HepG2 (cell line): ENCODE measurements at regions not wholly inside any gene's neighbourhood (a gene's known extent, or its start where the extent isn't known, plus 50 kb on each side); places are given as distances from the start of the nearest gene placed in this dataset.
A peak's percentile ranks its signal among the peaks of the same experiment; 100 is the strongest.

Experiments
- ATAC-seq: fragments of 200-7000 bp; cut with Tn5 transposase; 3 replicates; pipeline ENCODE4 v1.9.1; 2020; ENCODE audit warnings: mild to moderate bottlenecking, moderate library complexity
- BruUV-seq: library from RNA; stranded (reverse); fragments of 400-500 nt; replicated peaks from 2 replicates; lab custom pipeline; 2021; lab: Mats Ljungman, UMichigan
- CTCF ChIA-PET: fragments of 300-600 bp; formaldehyde crosslinking; extraction: SDS; loops from one replicate; lab custom pipeline; 2021; ENCODE audit warnings: low total read pairs, inconsistent platforms, low intra/inter-chr PET ratio; lab: Yijun Ruan, JAX
- POLR2A ChIA-PET: fragments of 350-600 bp; sonication (Branson Sonifier 250); formaldehyde crosslinking; loops from one replicate; lab custom pipeline; 2020; ENCODE audit warnings: antibody characterized with exemption, inconsistent platforms; lab: Yijun Ruan, JAX
- DNase-seq: peaks from one replicate; pipeline ENCODE4 v3.0.0-alpha.2; 2015; ENCODE audit warnings: low spot score
- FAIRE-seq: peaks from 3 replicates; lab custom pipeline; 2011; peaks lifted over from hg19 to GRCh38; lab: Jason Lieb, UNC
- H2AFZ ChIP-seq: one replicate; pipeline ENCODE4 v1.6.1; 2011; ENCODE audit warnings: low read length, inconsistent platforms
- H3K27ac ChIP-seq: fragments of 300-600 bp; 3 replicates; pipeline ENCODE4 v1.8.0; 2011; ENCODE audit warnings: mixed run types, mild to moderate bottlenecking, mixed read lengths, low read length, inconsistent platforms; ENCODE audit not compliant: insufficient read depth; ENCODE audit errors: extremely low read length
- H3K27me3 ChIP-seq, 2 experiments: fragments of 200-600 bp in 1 of 2; 2 replicates in 1 of 2; 3 replicates in 1 of 2; pipeline versions ENCODE4 v1.6.0 to v1.8.0; 2011; ENCODE audit warnings: low read length in 2 of 2, mild to moderate bottlenecking in 2 of 2, moderate library complexity in 2 of 2, inconsistent platforms in 1 of 2; ENCODE audit not compliant: insufficient read depth in 2 of 2, control insufficient read depth in 1 of 2
- H3K36me3 ChIP-seq, 2 experiments: fragments of 200-600 bp in 1 of 2; replicated peaks in 1 of 2; 2 replicates in 1 of 2; 3 replicates in 1 of 2; pipeline versions ENCODE4 v1.5.1 to v1.8.0; 2011; ENCODE audit warnings: low read length in 2 of 2, inconsistent platforms in 1 of 2; ENCODE audit not compliant: insufficient read depth in 2 of 2, control insufficient read depth in 1 of 2
- H3K4me1 ChIP-seq: 2 replicates; pipeline ENCODE4 v1.5.1; 2012; ENCODE audit warnings: low read length, inconsistent platforms; ENCODE audit not compliant: insufficient read depth
- H3K4me2 ChIP-seq: 2 replicates; pipeline ENCODE4 v1.6.0; 2011; ENCODE audit warnings: low read depth, low read length, inconsistent platforms
- H3K4me3 ChIP-seq, 3 experiments: fragments of 200-600 bp in 1 of 3; sonication (generic), shearing (Covaris generic) in 1 of 3; replicated peaks in 1 of 3; 2 replicates each; pipeline ENCODE4 v1.5.1; 2011 to 2016; ENCODE audit warnings: low read length in 3 of 3, inconsistent platforms in 2 of 3, low read depth in 2 of 3, mild to moderate bottlenecking in 2 of 3, control low read depth in 1 of 3, mixed read lengths in 1 of 3; ENCODE audit not compliant: insufficient read depth in 1 of 3
- H3K79me2 ChIP-seq: one replicate; pipeline ENCODE4 v1.6.1; 2011; ENCODE audit warnings: low read length, inconsistent platforms; ENCODE audit not compliant: insufficient read depth
- H3K9ac ChIP-seq: 2 replicates; pipeline ENCODE4 v1.6.0; 2011; ENCODE audit warnings: mild to moderate bottlenecking, low read depth, low read length, inconsistent platforms; ENCODE audit not compliant: insufficient read depth
- H3K9me3 ChIP-seq: 2 replicates; pipeline ENCODE4 v1.5.1; 2012; ENCODE audit warnings: mild to moderate bottlenecking, low read length
- H4K20me1 ChIP-seq: 2 replicates; pipeline ENCODE4 v1.6.0; 2011; ENCODE audit warnings: inconsistent platforms, mild to moderate bottlenecking, low read length, moderate library complexity; ENCODE audit not compliant: insufficient read depth
- CBX5 ChIP-seq: sonication (generic); formaldehyde crosslinking; IDR thresholded peaks from 2 replicates; pipeline ENCODE4 v1.4.0; 2020; ENCODE audit warnings: missing genetic modification reagents, borderline replicate concordance
- GABPA ChIP-seq, 2 experiments: IDR thresholded peaks; 2 replicates each; pipeline ENCODE4 v1.6.1; 2011 to 2016; ENCODE audit warnings: low read depth in 2 of 2, low read length in 1 of 2, missing biosample characterization in 1 of 2, missing genetic modification characterization in 1 of 2
- GFI1 ChIP-seq: sonication (generic); formaldehyde crosslinking; IDR thresholded peaks from 2 replicates; pipeline ENCODE4 v1.5.0; 2020; ENCODE audit warnings: missing genetic modification reagents, mild to moderate bottlenecking, borderline replicate concordance
- MAX ChIP-seq: IDR thresholded peaks from 2 replicates; pipeline ENCODE4 v1.6.1; 2012; ENCODE audit warnings: inconsistent platforms
- MXD4 ChIP-seq: IDR thresholded peaks from 2 replicates; pipeline ENCODE4 v1.6.1; 2016; ENCODE audit warnings: mild to moderate bottlenecking, missing biosample characterization, missing genetic modification reagents
- NFYC ChIP-seq: IDR thresholded peaks from 2 replicates; pipeline ENCODE4 v1.6.1; 2016; ENCODE audit warnings: missing genetic modification reagents, missing compliant biosample characterization
- NR2F2 ChIP-seq: IDR thresholded peaks from 2 replicates; pipeline ENCODE4 v1.6.1; 2012; ENCODE audit warnings: low read depth, inconsistent platforms, borderline replicate concordance
- NR2F6 ChIP-seq, 2 experiments: IDR thresholded peaks; 2 replicates each; pipeline ENCODE4 v1.6.1; 2016; ENCODE audit warnings: antibody characterized with exemption in 1 of 2, mild to moderate bottlenecking in 1 of 2
- PTBP1 ChIP-seq: fragments of 200-400 bp; formaldehyde crosslinking; IDR thresholded peaks from 2 replicates; pipeline ENCODE4 v1.6.1; 2018; ENCODE audit warnings: low read length, low read depth; ENCODE audit not compliant: poor library complexity, severe bottlenecking
- SMARCC2 ChIP-seq: fragments of 450-650 bp; IDR thresholded peaks from 2 replicates; pipeline ENCODE4 v1.6.1; 2017; ENCODE audit warnings: antibody characterized with exemption, mild to moderate bottlenecking
- TEAD2 ChIP-seq: sonication (generic); formaldehyde crosslinking; IDR thresholded peaks from 2 replicates; pipeline ENCODE4 v1.9.0; 2021; ENCODE audit warnings: missing genetic modification reagents
- ZBTB43 ChIP-seq: sonication (generic); formaldehyde crosslinking; conservative IDR thresholded peaks from 2 replicates; pipeline ENCODE4 v1.4.0; 2020; ENCODE audit warnings: missing genetic modification reagents
- ZNF383 ChIP-seq: sonication (generic); formaldehyde crosslinking; IDR thresholded peaks from 2 replicates; pipeline ENCODE4 v1.4.0; 2020; ENCODE audit warnings: missing genetic modification reagents, mild to moderate bottlenecking, borderline replicate concordance
- ZNF510 ChIP-seq: sonication (generic); formaldehyde crosslinking; IDR thresholded peaks from 2 replicates; pipeline ENCODE4 v1.4.0; 2020; ENCODE audit warnings: low read depth, mild to moderate bottlenecking, missing genetic modification reagents
- ZNF556 ChIP-seq: sonication (generic); formaldehyde crosslinking; IDR thresholded peaks from 2 replicates; pipeline ENCODE4 v1.4.0; 2020; ENCODE audit warnings: mild to moderate bottlenecking, missing genetic modification reagents, borderline replicate concordance
- ZNF777 ChIP-seq: sonication (generic); formaldehyde crosslinking; IDR thresholded peaks from 2 replicates; pipeline ENCODE4 v1.4.0; 2020; ENCODE audit warnings: missing genetic modification reagents
- ZUFSP ChIP-seq: sonication (generic); formaldehyde crosslinking; IDR thresholded peaks from 2 replicates; pipeline ENCODE4 v1.9.0; 2021; ENCODE audit warnings: missing genetic modification reagents, mild to moderate bottlenecking, borderline replicate concordance
- WGBS: methylation state at CpG from one replicate; pipeline ENCODE4 v1.1.6; 2017; ENCODE audit warnings: low lambda C conversion rate; 5-methylcytosine and 5-hydroxymethylcytosine counted together
- in situ Hi-C: cut with HindIII; loops from 2 replicates; pipeline ENCODE4 v1.10.0; 2017; ENCODE audit warnings: low pct_unique_long_range_greater_than_20kb; ENCODE audit not compliant: extremely low pct_ligation_motif_present
- intact Hi-C: fragments of 100-400 bp; cut with micrococcal nuclease; formaldehyde crosslinking; loops from one replicate; pipeline ENCODE4 v1.10.0; 2022; ENCODE audit not compliant: unreplicated experiment

GRCh38 chr16:48892893-48893292, 282.9 kb upstream of the N4BP1 start:
- in situ Hi-C loops = no loop called here
- intact Hi-C loops = no loop called here
- Histone ChIP-seq H3K79me2 (no peaks in the 10 kb centered on the region), H3K9ac (no peak overlapping the region), H3K9me3 (no peaks in the 10 kb centered on the region), H2AFZ (no peak overlapping the region), H3K4me2 (no peak overlapping the region), H3K27me3 (no peaks in the 10 kb centered on the region), H3K36me3 (no peaks in the 10 kb centered on the region), H4K20me1 (no peaks in the 10 kb centered on the region), H3K27ac (no peak overlapping the region), H3K4me1 (no peaks in the 10 kb centered on the region), H3K4me3 (no peak overlapping the region)
- no TSS peak for BruUV-seq
- no peak for DNase-seq
- TF ChIP-seq ZNF556 (CRISPR knock-in tag) = no peak
- TF ChIP-seq NFYC = peak; percentile 47; the same call in 1 of the 2 replicates
- WGBS = 61% methylated on average over 2 of the region's 2 CpGs
- ChIA-PET CTCF (no interaction called here), POLR2A (no interaction called here)
- ATAC-seq = no peak
- FAIRE-seq = no peak

GRCh38 chr16:48887646-48888210, 277.7 kb upstream of the N4BP1 start:
- FAIRE-seq (no peak), ATAC-seq (no peak), DNase-seq (no peak)
- 1% methylated on average over 9 of the region's 9 CpGs for WGBS
- BruUV-seq = no TSS peak
- Histone ChIP-seq H2AFZ (no peak overlapping the region), H3K4me1 (no peaks in the 10 kb centered on the region), H3K9ac (no peak overlapping the region), H3K27me3 (no peaks in the 10 kb centered on the region; a peak in 1 of 5 replicates), H3K27ac (no peak overlapping the region), H3K79me2 (no peaks in the 10 kb centered on the region), H3K36me3 (no peaks in the 10 kb centered on the region), H3K4me2 (no peak overlapping the region), H4K20me1 (no peaks in the 10 kb centered on the region), H3K9me3 (no peaks in the 10 kb centered on the region), H3K4me3 (no peak overlapping the region)
- in situ Hi-C loops = no loop called here
- CTCF ChIA-PET = no interaction called here
- POLR2A ChIA-PET = no interaction called here
- intact Hi-C loops = no loop called here
- TF ChIP-seq ZBTB43 (CRISPR knock-in tag) (no peak), CBX5 (CRISPR knock-in tag) (no peak), NR2F2 (no peak), ZNF777 (CRISPR knock-in tag) (no peak), GABPA (IDR thresholded peaks at IDR 0.05; ENCODE audit: low read depth, low read length) (no peak), GABPA (CRISPR knock-in tag; IDR thresholded peaks at IDR 0.05; ENCODE audit: low read depth) (no peak), ZNF510 (CRISPR knock-in tag) (no peak), NR2F6 (IDR thresholded peaks at IDR 0.05) (no peak), NR2F6 (CRISPR knock-in tag; IDR thresholded peaks at IDR 0.05) (no peak), ZUFSP (CRISPR knock-in tag) (no peak), GFI1 (CRISPR knock-in tag) (no peak), SMARCC2 (no peak), MXD4 (no peak), TEAD2 (CRISPR knock-in tag) (no peak), ZNF383 (CRISPR knock-in tag) (no peak), MAX (no peak), PTBP1 (no peak)
